Activated naive CD4-positive, alpha-beta T cell treated with anti-CD3 and anti-CD28 coated beads, Interleukin-2, amount 50 U/mL, for 72 hours (primary cell): ENCODE measurements at regions not wholly inside any gene's neighbourhood (a gene's known extent, or its start where the extent isn't known, plus 50 kb on each side); places are given as distances from the start of the nearest gene placed in this dataset.

Experiments used
- ATAC-seq, 2 donors: fragments of 150-1000 bp; cut with Tn5 transposase; 2 replicates each; pipeline ENCODE4 v1.10.0; 2021; ENCODE audit warnings: mild to moderate bottlenecking in 2 of 2, moderate library complexity in 2 of 2
- DNase-seq, 2 donors: peaks; one replicate each; pipeline ENCODE4 v3.0.0; 2021 to 2022; ENCODE audit warnings: low spot score in 2 of 2
- H3K27ac Mint-ChIP-seq, 2 donors: one replicate each; pipeline ENCODE4 v1.8.0; 2022; ENCODE audit warnings: mild to moderate bottlenecking in 2 of 2, mixed read lengths in 2 of 2
- H3K36me3 Mint-ChIP-seq, 2 donors: one replicate each; pipeline ENCODE4 v1.8.0; 2022; ENCODE audit warnings: mixed read lengths in 2 of 2
- H3K9me3 Mint-ChIP-seq, 2 donors: one replicate each; pipeline ENCODE4 v1.8.0; 2022; ENCODE audit warnings: mixed read lengths in 2 of 2

GRCh38 chr4:73001885-73002284 is 67.6 kb downstream of the COX18 start:
- Mint-ChIP-seq H3K36me3 (no peaks in the 10 kb centered on the region), H3K27ac (no peak overlapping the region), H3K9me3 (no peaks in the 10 kb centered on the region)
- ATAC-seq, result no peak
- DNase-seq, result no peak

GRCh38 chr4:72997409-72997808 is 72.1 kb downstream of the COX18 start:
- Mint-ChIP-seq H3K9me3 (no peaks in the 10 kb centered on the region), H3K27ac (no peak overlapping the region), H3K36me3 (no peaks in the 10 kb centered on the region)
- DNase-seq, result no peak
- no peak for ATAC-seq

- Mint-ChIP-seq H3K27ac (no peak overlapping the region), H3K36me3 (no peaks in the 10 kb centered on the region), H3K9me3 (no peaks in the 10 kb centered on the region)
- DNase-seq, result no peak
- no peak for ATAC-seq
These were observed 74.8 kb downstream of the COX18 start for GRCh38 chr4:72994670-72995069.

GRCh38 chr4:72993876-72994275 is 75.6 kb downstream of the COX18 start:
- DNase-seq, result no peak
- no peak for ATAC-seq
- Mint-ChIP-seq H3K36me3 (no peaks in the 10 kb centered on the region), H3K9me3 (no peaks in the 10 kb centered on the region), H3K27ac (no peak overlapping the region)

- H3K27ac Mint-ChIP-seq, result no peak overlapping the region
- H3K36me3 Mint-ChIP-seq, result no peaks in the 10 kb centered on the region
- no peaks in the 10 kb centered on the region for H3K9me3 Mint-ChIP-seq
- DNase-seq (no peak), ATAC-seq (no peak)
These were observed 77.6 kb downstream of the COX18 start for GRCh38 chr4:72991873-72992272.

GRCh38 chr4:72987741-72988729 is 81.5 kb downstream of the COX18 start:
- no peak overlapping the region for H3K27ac Mint-ChIP-seq
- H3K36me3 Mint-ChIP-seq, result no peaks in the 10 kb centered on the region
- H3K9me3 Mint-ChIP-seq, result no peaks in the 10 kb centered on the region
- DNase-seq, result no peak
- no peak for ATAC-seq

GRCh38 chr4:72984351-72984750 is 85.2 kb downstream of the COX18 start:
- no peaks in the 10 kb centered on the region for H3K9me3 Mint-ChIP-seq
- no peak for DNase-seq
- no peak overlapping the region for H3K27ac Mint-ChIP-seq
- peak; percentile 57 to 60 for ATAC-seq
- no peaks in the 10 kb centered on the region for H3K36me3 Mint-ChIP-seq

- DNase-seq, result no peak
- no peak overlapping the region for H3K27ac Mint-ChIP-seq
- H3K36me3 Mint-ChIP-seq, result no peaks in the 10 kb centered on the region
- no peak for ATAC-seq
- H3K9me3 Mint-ChIP-seq, result no peaks in the 10 kb centered on the region
These were observed 85.8 kb downstream of the COX18 start for GRCh38 chr4:72983709-72984108.

- Mint-ChIP-seq H3K9me3 (no peaks in the 10 kb centered on the region), H3K27ac (no peak overlapping the region), H3K36me3 (no peaks in the 10 kb centered on the region)
- ATAC-seq (no peak), DNase-seq (no peak)
These were observed 91.5 kb downstream of the COX18 start for GRCh38 chr4:72977936-72978485.

GRCh38 chr4:72975488-72975784 is 94.1 kb downstream of the COX18 start:
- Mint-ChIP-seq H3K27ac (no peak overlapping the region), H3K36me3 (no peaks in the 10 kb centered on the region), H3K9me3 (no peaks in the 10 kb centered on the region)
- DNase-seq, result no peak
- no peak for ATAC-seq

- ATAC-seq (no peak), DNase-seq (no peak)
- Mint-ChIP-seq H3K27ac (no peak overlapping the region), H3K36me3 (no peaks in the 10 kb centered on the region), H3K9me3 (no peaks in the 10 kb centered on the region)
These were observed 94.6 kb downstream of the COX18 start for GRCh38 chr4:72974694-72975487.

- no peaks in the 10 kb centered on the region for H3K9me3 Mint-ChIP-seq
- DNase-seq (no peak), ATAC-seq (no peak)
- H3K36me3 Mint-ChIP-seq, result no peaks in the 10 kb centered on the region
- H3K27ac Mint-ChIP-seq, result no peak overlapping the region
These were observed 97.9 kb downstream of the COX18 start for GRCh38 chr4:72971572-72971971.

GRCh38 chr4:72970756-72971155 is 98.8 kb downstream of the COX18 start:
- ATAC-seq (no peak), DNase-seq (no peak)
- no peaks in the 10 kb centered on the region for H3K36me3 Mint-ChIP-seq
- no peak overlapping the region for H3K27ac Mint-ChIP-seq
- no peaks in the 10 kb centered on the region for H3K9me3 Mint-ChIP-seq

GRCh38 chr4:72969976-72970375 is 99.5 kb downstream of the COX18 start:
- Mint-ChIP-seq H3K9me3 (no peaks in the 10 kb centered on the region), H3K27ac (no peak overlapping the region)
- ATAC-seq, result no peak

GRCh38 chr4:72966652-72967051 is 102.9 kb downstream of the COX18 start:
- no peak for ATAC-seq
- H3K9me3 Mint-ChIP-seq, result peaks cover 13 to 14% of the 10 kb centered on the region in 2 donors
- peaks cover 10 to 11% of the 10 kb centered on the region in 2 donors for H3K36me3 Mint-ChIP-seq
- no peak overlapping the region for H3K27ac Mint-ChIP-seq
- no peak for DNase-seq

More at GRCh38 chr4:72969976-72970375, 99.5 kb downstream of the COX18 start:
- DNase-seq, result no peak
- no peaks in the 10 kb centered on the region for H3K36me3 Mint-ChIP-seq

- DNase-seq (no peak), ATAC-seq (no peak)
- Mint-ChIP-seq H3K27ac (no peak overlapping the region), H3K9me3 (peaks cover 29 to 35% of the 10 kb centered on the region in 2 donors), H3K36me3 (peaks cover 12 to 25% of the 10 kb centered on the region in 2 donors)
These were observed 110.1 kb downstream of the COX18 start for GRCh38 chr4:72959411-72959810.

GRCh38 chr4:72954811-72955210 is 114.7 kb downstream of the COX18 start:
- ATAC-seq (no peak), DNase-seq (no peak)
- no peak overlapping the region for H3K27ac Mint-ChIP-seq
- peaks cover 0 to 10% of the 10 kb centered on the region in 2 donors for H3K36me3 Mint-ChIP-seq
- H3K9me3 Mint-ChIP-seq, result peaks cover 8 to 15% of the 10 kb centered on the region in 2 donors
